CD4-positive, alpha-beta T cell (primary cell): ENCODE measurements at regions not wholly inside any gene's neighbourhood (a gene's known extent, or its start where the extent isn't known, plus 50 kb on each side); places are given as distances from the start of the nearest gene placed in this dataset.

Source experiments
- ATAC-seq: fragments of 200-7000 bp; cut with Tn5 transposase; one replicate; pipeline ENCODE4 v1.10.0; 2022; ENCODE audit warnings: mild to moderate bottlenecking; ENCODE audit not compliant: poor library complexity
- CTCF ChIA-PET: fragments of 350-600 bp; sonication (Branson Sonifier 250); formaldehyde crosslinking; loops from one replicate; lab custom pipeline; 2021; ENCODE audit warnings: antibody characterized with exemption, inconsistent platforms; lab: Charles Lee
- POLR2A ChIA-PET: fragments of 350-600 bp; sonication (Branson Sonifier 250); formaldehyde crosslinking; loops from one replicate; lab custom pipeline; 2021; ENCODE audit warnings: antibody characterized with exemption, inconsistent platforms; lab: Charles Lee
- DNase-seq, 14 experiments: peaks; one replicate each; pipeline ENCODE4 v3.0.0-alpha.2; 2013 to 2020; ENCODE audit warnings: mixed read lengths in 2 of 14
- H3K27ac ChIP-seq, 2 donors: one replicate each; pipeline versions ENCODE4 v1.5.1 to v1.7.0; 2013; ENCODE audit warnings: low read length in 2 of 2, low read depth in 1 of 2, mild to moderate bottlenecking in 1 of 2
- H3K27me3 ChIP-seq, 2 experiments: 1 replicate in 1 of 2; 2 replicates in 1 of 2; pipeline versions ENCODE4 v1.6.1 to v1.7.0; 2013; ENCODE audit warnings: low read length in 2 of 2, control low read depth in 1 of 2, mild to moderate bottlenecking in 1 of 2, moderate library complexity in 1 of 2; ENCODE audit not compliant: insufficient read depth in 2 of 2, control insufficient read depth in 1 of 2
- H3K36me3 ChIP-seq: one replicate; pipeline ENCODE4 v1.6.1; 2013; ENCODE audit warnings: low read length, control low read depth; ENCODE audit not compliant: insufficient read depth
- H3K4me1 ChIP-seq: one replicate; pipeline ENCODE4 v1.6.1; 2013; ENCODE audit warnings: low read length, control low read depth; ENCODE audit not compliant: insufficient read depth
- H3K4me3 ChIP-seq: one replicate; pipeline ENCODE4 v1.5.1; 2013; ENCODE audit warnings: mild to moderate bottlenecking, low read length, moderate library complexity
- H3K9me3 ChIP-seq, 2 experiments: 1 replicate in 1 of 2; 2 replicates in 1 of 2; pipeline versions ENCODE4 v1.6.1 to v1.7.0; 2013; ENCODE audit warnings: low read length in 2 of 2, mild to moderate bottlenecking in 2 of 2, control low read depth in 1 of 2, moderate library complexity in 1 of 2; ENCODE audit not compliant: control insufficient read depth in 1 of 2, insufficient read depth in 1 of 2
- H3K27ac Mint-ChIP-seq: one replicate; pipeline ENCODE4 v1.8.0; 2020; ENCODE audit warnings: mixed read lengths
- H3K27me3 Mint-ChIP-seq: one replicate; pipeline ENCODE4 v1.8.0; 2021; ENCODE audit warnings: mixed read lengths
- H3K36me3 Mint-ChIP-seq: one replicate; pipeline ENCODE4 v1.8.0; 2021; ENCODE audit warnings: low read depth, mixed read lengths
- H3K4me1 Mint-ChIP-seq: one replicate; pipeline ENCODE4 v1.8.0; 2021; ENCODE audit warnings: low read depth, mixed read lengths
- H3K4me3 Mint-ChIP-seq: one replicate; pipeline ENCODE4 v1.8.0; 2020; ENCODE audit warnings: mild to moderate bottlenecking, mixed read lengths
- H3K9me3 Mint-ChIP-seq: one replicate; pipeline ENCODE4 v1.8.0; 2020; ENCODE audit warnings: mixed read lengths
- intact Hi-C, 2 experiments: fragments of 100-400 bp; cut with DNase I in 1 of 2; cut with micrococcal nuclease in 1 of 2; formaldehyde crosslinking; loops; one replicate each; pipeline versions ENCODE4 v1.15.1 to v1.9.0; 2023 to 2025; cut with DNase I, micrococcal nuclease
- TF ChIP-seq, protein P1 (sequence below): fragments of 200-600 bp; IDR thresholded peaks from one replicate; pipeline ENCODE4 v1.8.0; 2022; ENCODE audit warnings: antibody characterized with exemption, mild to moderate bottlenecking

DNA sequence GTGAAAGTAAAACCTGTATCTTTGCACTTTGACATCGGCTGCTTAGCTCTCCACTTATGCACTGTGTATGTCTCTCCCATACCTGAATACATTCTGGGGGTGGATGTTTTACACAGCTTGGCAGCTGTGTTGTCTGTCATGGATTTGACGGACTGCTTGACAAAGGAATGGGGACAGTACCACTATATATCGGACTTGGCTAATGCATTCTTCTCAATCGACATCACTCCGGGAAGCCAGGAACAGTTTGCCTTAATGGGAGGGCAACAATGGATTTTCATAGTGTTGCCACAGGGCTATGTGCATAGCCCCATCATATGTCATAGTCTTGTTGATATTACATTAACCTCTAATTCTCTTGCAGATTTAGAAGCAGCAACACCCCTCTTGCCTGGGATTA lies 1008.3 kb downstream of the DNAH5 start:
- Mint-ChIP-seq H3K4me3 (no peak overlapping the region), H3K36me3 (no peaks in the 10 kb centered on the region), H3K9me3 (peaks cover 8% of the 10 kb centered on the region), H3K27ac (no peak overlapping the region), H3K4me1 (no peaks in the 10 kb centered on the region), H3K27me3 (no peaks in the 10 kb centered on the region)
- ChIA-PET CTCF (no interaction called here), POLR2A (no interaction called here)
- no peak for ATAC-seq
- DNase-seq, result no peak
- TF ChIP-seq, protein P1, sequence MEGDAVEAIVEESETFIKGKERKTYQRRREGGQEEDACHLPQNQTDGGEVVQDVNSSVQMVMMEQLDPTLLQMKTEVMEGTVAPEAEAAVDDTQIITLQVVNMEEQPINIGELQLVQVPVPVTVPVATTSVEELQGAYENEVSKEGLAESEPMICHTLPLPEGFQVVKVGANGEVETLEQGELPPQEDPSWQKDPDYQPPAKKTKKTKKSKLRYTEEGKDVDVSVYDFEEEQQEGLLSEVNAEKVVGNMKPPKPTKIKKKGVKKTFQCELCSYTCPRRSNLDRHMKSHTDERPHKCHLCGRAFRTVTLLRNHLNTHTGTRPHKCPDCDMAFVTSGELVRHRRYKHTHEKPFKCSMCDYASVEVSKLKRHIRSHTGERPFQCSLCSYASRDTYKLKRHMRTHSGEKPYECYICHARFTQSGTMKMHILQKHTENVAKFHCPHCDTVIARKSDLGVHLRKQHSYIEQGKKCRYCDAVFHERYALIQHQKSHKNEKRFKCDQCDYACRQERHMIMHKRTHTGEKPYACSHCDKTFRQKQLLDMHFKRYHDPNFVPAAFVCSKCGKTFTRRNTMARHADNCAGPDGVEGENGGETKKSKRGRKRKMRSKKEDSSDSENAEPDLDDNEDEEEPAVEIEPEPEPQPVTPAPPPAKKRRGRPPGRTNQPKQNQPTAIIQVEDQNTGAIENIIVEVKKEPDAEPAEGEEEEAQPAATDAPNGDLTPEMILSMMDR, result no peak
- Histone ChIP-seq H3K4me1 (no peaks in the 10 kb centered on the region), H3K27me3 (no peaks in the 10 kb centered on the region), H3K4me3 (no peak overlapping the region), H3K36me3 (no peaks in the 10 kb centered on the region), H3K9me3 (peaks cover 0 to 10% of the 10 kb centered on the region in 2 experiments), H3K27ac (no peak overlapping the region)
- intact Hi-C loops, result no loop called here

DNA sequence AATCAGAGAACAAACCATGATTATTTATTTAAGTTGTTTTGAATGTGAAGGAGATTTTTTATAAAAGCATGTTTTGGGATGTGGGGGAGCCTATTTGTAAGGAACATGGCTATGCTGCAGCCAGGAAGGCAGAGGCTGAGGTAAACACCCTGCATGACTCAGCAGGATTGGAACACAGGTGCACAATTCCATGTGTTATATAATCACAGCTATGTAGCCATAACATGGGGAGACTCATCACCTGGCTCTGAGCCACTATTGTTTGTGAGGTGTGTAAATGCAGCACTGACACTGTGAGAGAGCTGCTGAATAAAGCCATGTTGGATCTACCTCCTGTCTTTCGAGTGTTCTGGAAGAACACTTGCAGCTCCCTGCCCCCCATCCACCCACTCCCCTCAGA lies 1009.8 kb downstream of the DNAH5 start:
- DNase-seq (no peak), ATAC-seq (no peak)
- H3K36me3 ChIP-seq, result no peaks in the 10 kb centered on the region
- H3K27ac ChIP-seq, result no peak overlapping the region
- ChIA-PET POLR2A (no interaction called here), CTCF (no interaction called here)
- H3K9me3 Mint-ChIP-seq, result peaks cover 11% of the 10 kb centered on the region
- peaks cover 0 to 10% of the 10 kb centered on the region in 2 experiments for H3K9me3 ChIP-seq
- H3K4me3 Mint-ChIP-seq, result no peak overlapping the region
- no peak overlapping the region for H3K4me3 ChIP-seq
- H3K4me1 ChIP-seq, result no peaks in the 10 kb centered on the region
- H3K27ac Mint-ChIP-seq, result no peak overlapping the region
- no peaks in the 10 kb centered on the region for H3K27me3 Mint-ChIP-seq
- H3K36me3 Mint-ChIP-seq, result no peaks in the 10 kb centered on the region
- H3K27me3 ChIP-seq, result no peaks in the 10 kb centered on the region
- TF ChIP-seq, protein P1, result no peak
- no peaks in the 10 kb centered on the region for H3K4me1 Mint-ChIP-seq
- intact Hi-C loops, result no loop called here

DNA sequence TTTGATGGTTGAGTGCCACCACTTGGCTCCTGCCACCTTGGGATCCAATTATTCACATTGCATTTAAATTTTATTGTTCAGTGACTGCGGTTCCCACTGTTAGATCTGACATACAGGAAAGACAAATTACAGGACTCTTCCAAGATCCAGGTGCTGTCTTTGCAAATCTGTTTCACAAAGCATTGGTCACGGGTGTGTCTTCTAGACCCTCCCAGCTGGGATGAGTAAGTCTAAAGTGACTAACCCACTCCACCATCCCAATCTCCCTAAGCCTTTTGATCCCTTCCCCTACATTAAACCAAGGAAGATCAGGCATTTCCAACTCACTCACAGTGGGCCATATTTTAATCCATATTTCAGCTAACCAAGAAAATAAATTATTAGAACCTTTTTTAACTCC lies 1016.3 kb upstream of the CTNND2 start:
- Histone ChIP-seq H3K27me3 (no peaks in the 10 kb centered on the region), H3K4me3 (no peak overlapping the region), H3K36me3 (no peaks in the 10 kb centered on the region), H3K9me3 (peaks cover 0 to 3% of the 10 kb centered on the region in 2 experiments), H3K27ac (no peak overlapping the region), H3K4me1 (no peaks in the 10 kb centered on the region)
- ChIA-PET POLR2A (no interaction called here), CTCF (no interaction called here)
- ATAC-seq, result no peak
- TF ChIP-seq, protein P1, result no peak
- Mint-ChIP-seq H3K27me3 (no peaks in the 10 kb centered on the region), H3K36me3 (no peaks in the 10 kb centered on the region), H3K4me3 (no peak overlapping the region), H3K27ac (no peak overlapping the region), H3K4me1 (no peaks in the 10 kb centered on the region), H3K9me3 (peaks cover 11% of the 10 kb centered on the region)
- intact Hi-C loops, result no loop called here
- DNase-seq, result no peak
